ENCODE measurements at regions not wholly inside any gene's neighbourhood (a gene's known extent, or its start where the extent isn't known, plus 50 kb on each side); places are given as distances from the start of the nearest gene placed in this dataset.

- TF ChIP-seq ZNF462 (CRISPR knock-in tag; IDR thresholded peaks at IDR 0.05) (no peak), POLR2AphosphoS5 (IDR thresholded peaks at IDR 0.05; ENCODE audit: low read depth) (no peak)
Measured at GRCh38 chr7:126150278-126150958, 1102.3 kb downstream of the GRM8 start (continued).

- H3K4me3 Mint-ChIP-seq: no peak overlapping the region
- H3K27me3 ChIP-seq (ENCODE audit: insufficient read depth): no peaks in the 10 kb centered on the region
- no peak for DNase-seq (ENCODE audit: low spot score)
- no peaks in the 10 kb centered on the region for H3K9me2 ChIP-seq (ENCODE audit: insufficient read depth)
- no peak overlapping the region for H3K27ac ChIP-seq (ENCODE audit: low read depth)
- no peaks in the 10 kb centered on the region for H4K20me1 ChIP-seq (replicated peaks; ENCODE audit: insufficient read depth)
- H3K27me3 Mint-ChIP-seq (ENCODE audit: insufficient read depth, low read depth, poor library complexity): no peaks in the 10 kb centered on the region
- H3K4me1 ChIP-seq (ENCODE audit: insufficient read depth): no peaks in the 10 kb centered on the region
- no peak overlapping the region for H2AFZ ChIP-seq
- ATAC-seq: no peak
- H3F3A ChIP-seq (replicated peaks; ENCODE audit: low read depth): no peaks in the 10 kb centered on the region
- H3K4me1 Mint-ChIP-seq: no peaks in the 10 kb centered on the region
- no peaks in the 10 kb centered on the region for H3K36me3 ChIP-seq (ENCODE audit: insufficient read depth)
- no peak overlapping the region for H3K4me2 ChIP-seq
- H3K4me3 ChIP-seq: no peak overlapping the region
- no peaks in the 10 kb centered on the region for H3K36me3 Mint-ChIP-seq (ENCODE audit: low read depth)
- H3K79me2 ChIP-seq (replicated peaks; ENCODE audit: insufficient read depth): no peaks in the 10 kb centered on the region
- H3K27ac Mint-ChIP-seq: no peak overlapping the region
- no peaks in the 10 kb centered on the region for H3K9me3 Mint-ChIP-seq
- no peak for TF ChIP-seq POLR2AphosphoS5 (IDR thresholded peaks at IDR 0.05; ENCODE audit: low read depth)
- no peak for TF ChIP-seq CTCF (conservative IDR thresholded peaks at IDR 0.05; ENCODE audit: low read depth in 2 of 2)
- no peak for TF ChIP-seq ZNF331 (CRISPR knock-in tag; IDR thresholded peaks at IDR 0.05; ENCODE audit: low read depth)
- TF ChIP-seq STAT1 (IDR thresholded peaks at IDR 0.05; ENCODE audit: unreplicated experiment): no peak
- TF ChIP-seq EZH2phosphoT487 (IDR thresholded peaks at IDR 0.05; ENCODE audit: unreplicated experiment): no peak
- no peak for TF ChIP-seq NANOG (IDR thresholded peaks at IDR 0.05; ENCODE audit: borderline replicate concordance)
- TF ChIP-seq EZH2 (IDR thresholded peaks at IDR 0.05; ENCODE audit: low read depth, unreplicated experiment): no peak
- no peak for TF ChIP-seq ETS1 (IDR thresholded peaks at IDR 0.05)
- TF ChIP-seq ZNF114 (CRISPR knock-in tag; IDR thresholded peaks at IDR 0.05): no peak
- TF ChIP-seq JUNB (IDR thresholded peaks at IDR 0.05; ENCODE audit: unreplicated experiment): no peak
- TF ChIP-seq CREB1 (CRISPR knock-in tag; IDR thresholded peaks at IDR 0.05; ENCODE audit: low read depth): no peak
Measured at GRCh38 chr7:126140858-126141466, 1111.8 kb downstream of the GRM8 start.

Measured in GM23338 (cell line).